GM12892 (cell line): ENCODE measurements at regions not wholly inside any gene's neighbourhood (a gene's known extent, or its start where the extent isn't known, plus 50 kb on each side); places are given as distances from the start of the nearest gene placed in this dataset.

ENCODE experiments used
- DNase-seq: peaks from one replicate; pipeline ENCODE4 v3.0.0; 2011; ENCODE audit not compliant: insufficient read length
- FAIRE-seq: peaks from 2 replicates; lab custom pipeline; 2011; peaks lifted over from hg19 to GRCh38; lab: Jason Lieb, UNC
- POLR2A ChIP-seq: IDR thresholded peaks from 2 replicates; pipeline ENCODE4 v1.6.1; 2011; ENCODE audit warnings: low read depth, low read length, control low read depth
- POLR2AphosphoS5 ChIP-seq: IDR thresholded peaks from 2 replicates; pipeline ENCODE4 v1.6.1; 2011; ENCODE audit warnings: low read depth, low read length, control low read depth
- TAF1 ChIP-seq: IDR thresholded peaks from 2 replicates; pipeline ENCODE4 v1.6.1; 2011; ENCODE audit warnings: low read depth, mild to moderate bottlenecking, control low read depth, low read length, borderline replicate concordance

- DNase-seq: no peak
Observed at GRCh38 chr5:60280943-60281342, 387.4 kb upstream of the PDE4D start.

DNA sequence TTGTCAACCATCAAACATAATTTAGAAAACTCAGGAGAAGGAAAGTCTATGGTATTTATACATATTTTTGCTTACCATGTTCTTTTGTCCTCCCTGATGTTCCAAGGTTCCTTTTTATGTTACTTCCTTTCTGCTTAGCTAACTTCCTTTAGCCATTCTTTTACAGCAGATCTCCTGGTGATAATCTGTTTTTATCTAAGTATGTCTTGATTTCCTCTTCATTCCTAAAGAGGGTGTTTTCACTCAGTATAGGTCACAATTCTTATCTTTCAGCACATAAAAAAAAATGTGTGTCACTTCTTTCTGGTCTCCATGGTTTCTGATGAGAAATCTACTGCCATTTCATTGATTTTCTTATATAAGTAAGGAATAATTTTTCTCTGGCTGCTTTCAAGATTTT, 384.4 kb upstream of the PDE4D start:
- DNase-seq: no peak
- TF ChIP-seq TAF1: no peak
- no peak for TF ChIP-seq POLR2A
- TF ChIP-seq POLR2AphosphoS5: no peak
- FAIRE-seq: no peak

More at GRCh38 chr5:60280943-60281342, 387.4 kb upstream of the PDE4D start:
- no peak for FAIRE-seq
- TF ChIP-seq POLR2AphosphoS5: no peak
- TF ChIP-seq TAF1: no peak
- no peak for TF ChIP-seq POLR2A

DNA sequence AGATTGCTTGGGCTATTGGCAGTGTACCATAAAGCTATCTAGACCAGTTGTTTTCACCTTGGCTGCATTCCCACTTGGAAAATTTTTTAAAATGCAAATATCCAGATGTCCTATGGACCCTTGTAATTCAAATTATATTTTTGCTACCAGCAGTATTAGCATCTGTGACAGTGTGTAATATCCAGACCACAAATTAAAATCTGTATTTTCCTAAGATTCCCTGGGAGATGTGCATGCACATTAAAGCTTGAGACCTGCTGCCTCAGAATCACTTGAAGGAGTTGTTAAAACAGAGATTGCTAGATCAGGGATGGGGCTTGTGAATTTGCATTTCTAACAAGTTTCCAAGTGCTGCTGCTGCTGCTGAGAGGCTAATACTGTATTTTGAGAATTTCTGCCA, 381.2 kb upstream of the PDE4D start:
- no peak for TF ChIP-seq TAF1
- DNase-seq (no peak), FAIRE-seq (no peak)

GRCh38 chr5:60271517-60271916, 378.0 kb upstream of the PDE4D start:
- TF ChIP-seq POLR2A (no peak), TAF1 (no peak), POLR2AphosphoS5 (no peak)
- DNase-seq (no peak), FAIRE-seq (no peak)

DNA sequence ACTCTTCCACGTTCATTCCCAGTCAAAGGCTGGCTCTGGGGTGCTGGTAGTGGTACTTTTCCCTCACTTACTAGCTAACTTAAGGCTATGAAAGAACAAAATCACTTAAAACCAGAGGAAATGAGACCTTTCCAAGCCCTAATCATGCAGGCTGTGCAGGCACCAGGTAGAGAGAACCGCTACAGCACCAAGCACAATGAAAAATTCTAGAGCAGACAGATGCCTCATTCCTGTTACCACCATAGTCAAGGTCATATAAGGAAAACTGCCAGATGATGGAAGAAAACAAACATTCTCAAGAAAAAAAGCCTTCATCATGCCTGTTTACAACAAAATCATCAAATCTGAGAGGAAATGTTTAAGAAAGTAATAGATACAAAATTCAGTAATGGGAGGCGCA, 374.4 kb upstream of the PDE4D start:
- TF ChIP-seq POLR2A: no peak
- TF ChIP-seq TAF1: no peak
- TF ChIP-seq POLR2AphosphoS5: no peak
- DNase-seq (no peak), FAIRE-seq (no peak)

DNA sequence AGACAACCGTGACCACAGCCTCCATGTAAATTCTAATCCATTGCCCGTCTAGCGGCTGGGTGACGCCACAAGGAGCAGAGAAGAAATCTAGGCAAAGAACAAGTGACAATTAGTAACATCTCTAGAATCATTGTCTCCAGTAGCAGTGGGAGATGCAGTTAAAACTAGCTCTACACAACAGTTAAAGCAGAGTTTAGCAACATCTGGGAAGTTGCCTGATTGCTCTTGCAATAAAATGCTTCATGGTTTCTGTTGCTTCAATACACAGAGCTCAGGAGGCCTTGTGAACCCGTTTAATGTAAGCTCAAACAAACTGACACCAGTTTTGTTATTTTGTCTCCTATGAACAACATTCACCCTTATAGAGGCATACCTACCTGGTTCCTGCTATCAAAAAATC, 369.8 kb upstream of the PDE4D start:
- no peak for FAIRE-seq
- DNase-seq: no peak
- TF ChIP-seq POLR2AphosphoS5 (no peak), TAF1 (no peak), POLR2A (no peak)

GRCh38 chr5:60262576-60263295, 369.2 kb upstream of the PDE4D start:
- FAIRE-seq (no peak), DNase-seq (no peak)

DNA sequence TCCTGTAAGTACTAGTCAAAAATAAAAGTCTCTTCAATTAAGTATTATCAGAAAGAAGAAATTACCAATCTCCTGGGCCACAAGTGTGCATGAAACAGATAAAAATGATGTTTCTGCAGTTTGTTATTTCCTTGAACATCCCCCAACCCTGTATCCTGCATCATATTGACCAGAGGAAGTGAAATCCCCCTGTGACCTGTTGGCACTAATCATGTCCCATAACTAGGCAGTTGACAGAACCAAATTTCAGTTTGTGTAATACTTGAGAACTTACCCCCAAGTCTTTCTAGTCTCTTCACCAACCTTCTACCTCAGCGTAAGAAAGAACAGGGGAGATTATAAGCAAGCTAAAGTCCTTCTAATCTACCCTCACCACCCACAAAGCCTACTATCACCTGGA, 368.2 kb upstream of the PDE4D start:
- TF ChIP-seq TAF1: no peak
- no peak for TF ChIP-seq POLR2A
- TF ChIP-seq POLR2AphosphoS5: no peak
- DNase-seq (no peak), FAIRE-seq (no peak)

More at GRCh38 chr5:60262576-60263295, 369.2 kb upstream of the PDE4D start:
- TF ChIP-seq TAF1 (no peak), POLR2A (no peak), POLR2AphosphoS5 (no peak)

GRCh38 chr5:60260658-60261057, 367.1 kb upstream of the PDE4D start:
- TF ChIP-seq POLR2A: no peak
- no peak for TF ChIP-seq POLR2AphosphoS5
- no peak for TF ChIP-seq TAF1
- DNase-seq (no peak), FAIRE-seq (no peak)

DNA sequence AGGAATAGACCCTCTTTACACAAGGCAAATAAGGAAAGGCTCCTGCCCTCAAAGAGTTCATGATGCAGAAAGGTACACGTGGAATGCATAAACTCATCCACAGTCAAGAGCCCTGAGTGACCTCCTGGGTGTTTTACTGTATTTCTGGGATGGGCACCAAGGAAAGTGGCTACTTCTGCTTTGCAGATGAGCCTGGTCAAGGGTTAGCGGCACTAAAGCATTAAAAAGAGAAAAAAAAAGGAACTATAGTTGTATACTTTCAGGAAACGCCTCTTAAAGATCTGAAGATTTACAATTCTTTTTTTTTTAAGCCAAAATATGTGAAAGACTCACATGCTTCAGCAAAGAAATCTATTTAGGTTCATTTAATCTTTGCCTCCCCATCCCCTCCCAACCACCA, 366.2 kb upstream of the PDE4D start:
- no peak for DNase-seq

GRCh38 chr5:60257596-60258271, 364.2 kb upstream of the PDE4D start:
- DNase-seq (no peak), FAIRE-seq (no peak)
- no peak for TF ChIP-seq POLR2AphosphoS5
- TF ChIP-seq POLR2A: no peak
- TF ChIP-seq TAF1: no peak

More for the DNA sequence above, 366.2 kb upstream of the PDE4D start:
- no peak for FAIRE-seq
- TF ChIP-seq TAF1: no peak
- no peak for TF ChIP-seq POLR2A
- no peak for TF ChIP-seq POLR2AphosphoS5

DNA sequence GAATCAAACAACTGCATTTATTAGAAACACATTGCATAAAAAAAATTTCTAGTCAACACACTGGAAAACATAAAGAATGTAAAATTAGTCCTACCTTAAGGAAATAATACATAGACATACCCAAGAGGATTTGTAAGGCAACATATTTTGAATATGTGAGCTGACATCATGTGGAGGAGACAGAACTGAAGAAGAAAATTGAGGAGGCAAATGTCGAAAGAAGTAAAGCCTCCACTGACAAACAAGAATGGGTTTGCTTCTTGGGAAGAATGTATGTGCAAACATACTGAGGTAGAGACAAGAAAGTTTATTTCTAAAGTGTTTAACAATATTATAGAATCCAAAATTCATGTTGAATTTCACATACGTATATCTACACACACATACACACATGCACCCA, 363.0 kb upstream of the PDE4D start:
- FAIRE-seq: no peak
- TF ChIP-seq POLR2A (no peak), TAF1 (no peak), POLR2AphosphoS5 (no peak)

More for the DNA sequence above, 363.0 kb upstream of the PDE4D start:
- DNase-seq: no peak
